ENCODE measurements at regions not wholly inside any gene's neighbourhood (a gene's known extent, or its start where the extent isn't known, plus 50 kb on each side); places are given as distances from the start of the nearest gene placed in this dataset.

DNA sequence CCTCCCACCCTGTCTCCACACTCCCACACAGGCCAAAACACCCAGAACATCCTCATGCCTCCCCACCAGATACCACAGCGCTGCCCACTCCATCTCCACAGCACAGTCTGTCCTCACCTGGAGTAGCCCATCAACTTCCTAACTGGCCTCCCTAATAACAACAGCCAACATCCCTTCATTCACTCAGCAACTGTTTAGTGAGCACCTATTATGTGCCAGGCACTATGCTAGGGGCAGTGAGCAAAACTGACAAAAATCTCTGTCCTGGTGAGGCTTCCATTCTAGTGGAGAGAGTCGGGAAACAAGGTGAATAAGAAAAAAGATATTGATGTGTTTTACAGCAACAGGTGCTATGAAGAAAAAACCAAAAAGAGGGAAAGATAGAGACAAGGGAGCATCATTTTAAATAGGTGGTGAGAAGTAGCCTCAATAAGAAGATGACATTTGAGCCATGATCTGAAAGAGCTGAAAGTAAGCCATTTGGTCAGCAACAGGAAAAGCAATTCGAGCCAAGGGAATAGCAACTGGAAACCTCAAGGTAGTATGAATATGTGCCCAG lies 523.9 kb downstream of the SHQ1 start:
- TF ChIP-seq POLR2A (IDR thresholded peaks at IDR 0.05; ENCODE audit: low read depth, low read length) (no peak), PAX5 (IDR thresholded peaks at IDR 0.05; ENCODE audit: insufficient read depth, low read length, severe bottlenecking) (no peak), POLR2AphosphoS5 (IDR thresholded peaks at IDR 0.05; ENCODE audit: low read depth, low read length) (no peak), TAF1 (IDR thresholded peaks at IDR 0.05; ENCODE audit: low read depth, low read length) (no peak)

Data from GM12891 (cell line).